Mucosa of descending colon (tissue), 3 donors: ENCODE measurements at regions not wholly inside any gene's neighbourhood (a gene's known extent, or its start where the extent isn't known, plus 50 kb on each side); places are given as distances from the start of the nearest gene placed in this dataset.

ENCODE experiments used
- ATAC-seq: fragments of 200-7000 bp; cut with Tn5 transposase; one replicate; pipeline ENCODE4 v1.9.1; 2020; ENCODE audit warnings: mild to moderate bottlenecking, moderate library complexity
- DNase-seq, 3 donors: peaks; one replicate each; pipeline ENCODE4 v3.0.0-alpha.2; 2020
- H3K36me3 ChIP-seq: fragments of 200-600 bp; one replicate; pipeline ENCODE4 v1.8.0; 2021; ENCODE audit warnings: low read depth, mild to moderate bottlenecking
- H3K4me1 ChIP-seq: fragments of 200-600 bp; one replicate; pipeline ENCODE4 v1.8.0; 2021; ENCODE audit warnings: low read depth, mild to moderate bottlenecking
- H3K4me3 ChIP-seq: fragments of 200-600 bp; one replicate; pipeline ENCODE4 v1.8.0; 2021; ENCODE audit warnings: mild to moderate bottlenecking
- H3K9me3 ChIP-seq: fragments of 200-600 bp; one replicate; pipeline ENCODE4 v1.8.0; 2021; ENCODE audit warnings: mild to moderate bottlenecking
- CTCF ChIP-seq: fragments of 200-600 bp; IDR thresholded peaks from one replicate; pipeline ENCODE4 v1.8.0; 2022; ENCODE audit warnings: antibody characterized with exemption, mild to moderate bottlenecking
- intact Hi-C, 2 donors: fragments of 100-400 bp; cut with DNase I in 1 of 2; cut with micrococcal nuclease in 1 of 2; formaldehyde crosslinking; loops; one replicate each; pipeline versions ENCODE4 v1.11.0 to v1.11.1; 2022; cut with DNase I, micrococcal nuclease
- donor health status: DM: no; HTN: no; CAD: no; lungs with moderate emphysema.
- donor health status: DM: no; HTN: no; CAD: no.
- donor health status: DM: no; HTN: yes; CAD: no.

DNA sequence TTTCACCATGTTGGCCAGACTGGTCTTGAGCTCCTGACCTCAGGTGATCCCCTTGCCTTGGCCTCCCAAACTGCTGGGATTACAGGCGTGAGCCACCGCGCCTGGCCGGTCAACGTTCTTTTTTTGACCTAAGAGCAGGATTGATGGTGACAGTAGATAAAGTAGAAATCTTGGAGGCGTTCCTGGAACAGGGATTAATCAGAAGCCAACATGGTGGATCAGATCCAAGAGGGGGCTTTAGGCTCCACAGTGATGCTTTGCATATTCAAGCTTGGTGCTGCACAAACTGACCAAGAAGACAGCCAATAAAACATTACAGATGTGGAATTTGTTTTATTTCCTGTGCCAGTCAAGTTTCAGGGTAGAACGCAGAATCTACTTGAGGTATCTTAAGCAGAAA lies 271.2 kb downstream of the FGF9 start:
- Histone ChIP-seq H3K4me1 (no peaks in the 10 kb centered on the region), H3K36me3 (no peaks in the 10 kb centered on the region), H3K9me3 (peaks cover 19% of the 10 kb centered on the region), H3K4me3 (no peak overlapping the region)
- ATAC-seq (no peak), DNase-seq (no peak)
- TF ChIP-seq CTCF: no peak
- intact Hi-C loops: no loop called here

DNA sequence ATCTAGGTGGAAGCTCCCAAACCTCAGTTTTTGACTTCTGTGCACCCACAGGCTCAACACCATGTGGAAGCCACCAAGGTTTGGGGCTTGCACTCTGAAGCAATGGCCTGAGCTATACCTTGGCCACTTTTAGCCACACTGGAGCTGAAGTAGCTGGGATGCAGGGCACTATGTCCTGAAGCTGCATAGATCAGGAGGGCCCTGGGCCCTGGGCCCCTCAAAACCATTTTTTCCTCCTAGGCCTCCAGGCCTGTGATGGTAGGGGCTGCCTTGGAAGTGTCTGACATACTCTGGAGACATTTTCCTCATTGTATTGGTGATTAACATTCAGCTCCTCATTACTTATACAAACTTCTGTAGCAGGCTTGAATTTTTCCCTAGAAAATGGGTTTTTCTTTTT lies 273.7 kb downstream of the FGF9 start:
- H3K9me3 ChIP-seq: peaks cover 19% of the 10 kb centered on the region
- intact Hi-C loops: no loop called here
- ATAC-seq: no peak
- no peaks in the 10 kb centered on the region for H3K4me1 ChIP-seq
- H3K36me3 ChIP-seq: no peaks in the 10 kb centered on the region
- no peak overlapping the region for H3K4me3 ChIP-seq
- no peak for DNase-seq
- TF ChIP-seq CTCF: no peak

GRCh38 chr13:21945195-21945594 lies 274.3 kb downstream of the FGF9 start:
- intact Hi-C loops: no loop called here
- H3K9me3 ChIP-seq: peaks cover 19% of the 10 kb centered on the region
- TF ChIP-seq CTCF: no peak
- H3K4me3 ChIP-seq: no peak overlapping the region
- no peaks in the 10 kb centered on the region for H3K36me3 ChIP-seq
- ATAC-seq (no peak), DNase-seq (no peak)
- H3K4me1 ChIP-seq: no peaks in the 10 kb centered on the region

DNA sequence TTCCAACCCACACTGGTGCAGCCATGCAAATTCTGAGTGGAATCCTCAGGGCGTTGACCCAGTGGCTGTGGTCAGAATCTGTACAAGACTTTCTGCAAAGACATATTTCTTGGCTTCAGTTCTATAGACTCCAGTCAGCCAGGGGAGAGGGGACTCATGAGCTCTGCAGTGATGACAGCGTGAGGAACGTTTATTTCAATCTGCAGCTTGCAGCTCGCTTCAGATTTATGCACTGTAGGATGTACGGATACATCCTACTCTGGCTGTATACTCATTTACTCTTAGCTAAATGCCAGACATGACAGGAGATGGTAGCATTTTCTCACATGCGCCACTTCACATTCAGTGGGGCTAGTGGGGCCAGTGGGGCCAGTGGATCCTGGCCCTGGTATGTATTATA lies 276.1 kb downstream of the FGF9 start:
- Histone ChIP-seq H3K9me3 (peaks cover 19% of the 10 kb centered on the region), H3K4me3 (no peak overlapping the region), H3K36me3 (no peaks in the 10 kb centered on the region), H3K4me1 (no peaks in the 10 kb centered on the region)
- DNase-seq (no peak), ATAC-seq (no peak)
- intact Hi-C loops: no loop called here
- no peak for TF ChIP-seq CTCF

DNA sequence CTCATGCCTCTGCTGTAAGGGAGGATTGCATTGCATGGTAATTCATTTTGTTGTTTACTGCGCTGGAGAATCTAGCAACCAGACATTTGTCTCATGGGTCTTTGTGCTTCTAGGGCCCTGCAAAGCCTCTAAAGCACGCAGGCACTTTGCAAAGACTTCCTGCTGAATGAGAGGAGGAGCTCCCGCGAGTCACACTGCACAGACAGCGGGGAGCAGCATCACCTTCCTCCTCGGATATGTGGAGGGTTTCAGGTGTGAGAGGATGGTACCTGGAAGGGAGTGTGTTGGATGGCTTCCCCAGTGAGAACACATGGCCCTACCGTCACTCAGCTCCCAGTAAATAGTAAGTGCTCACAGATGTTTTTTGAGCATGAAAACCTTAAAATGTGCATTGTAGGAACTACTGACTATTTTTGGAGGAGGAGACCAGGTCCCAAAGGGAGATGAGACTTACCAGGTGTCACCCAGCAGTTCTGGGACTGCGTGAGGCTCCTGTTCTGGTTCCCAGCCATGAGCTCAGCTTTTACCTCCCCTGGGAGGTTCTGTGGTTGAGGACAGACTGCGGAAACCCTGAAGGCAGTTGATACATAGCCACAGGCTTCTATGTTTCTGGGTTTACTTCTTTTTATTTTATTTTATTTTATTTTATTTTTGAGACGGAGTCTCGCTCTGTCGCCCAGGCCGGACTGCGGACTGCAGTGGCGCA lies 278.0 kb downstream of the FGF9 start:
- peaks cover 18% of the 10 kb centered on the region for H3K9me3 ChIP-seq
- no peak for TF ChIP-seq CTCF
- ATAC-seq (no peak), DNase-seq (no peak)
- intact Hi-C loops: no loop called here
- no peaks in the 10 kb centered on the region for H3K36me3 ChIP-seq
- no peaks in the 10 kb centered on the region for H3K4me1 ChIP-seq
- no peak overlapping the region for H3K4me3 ChIP-seq
